ENCODE measurements at regions not wholly inside any gene's neighbourhood (a gene's known extent, or its start where the extent isn't known, plus 50 kb on each side); places are given as distances from the start of the nearest gene placed in this dataset.

DNA sequence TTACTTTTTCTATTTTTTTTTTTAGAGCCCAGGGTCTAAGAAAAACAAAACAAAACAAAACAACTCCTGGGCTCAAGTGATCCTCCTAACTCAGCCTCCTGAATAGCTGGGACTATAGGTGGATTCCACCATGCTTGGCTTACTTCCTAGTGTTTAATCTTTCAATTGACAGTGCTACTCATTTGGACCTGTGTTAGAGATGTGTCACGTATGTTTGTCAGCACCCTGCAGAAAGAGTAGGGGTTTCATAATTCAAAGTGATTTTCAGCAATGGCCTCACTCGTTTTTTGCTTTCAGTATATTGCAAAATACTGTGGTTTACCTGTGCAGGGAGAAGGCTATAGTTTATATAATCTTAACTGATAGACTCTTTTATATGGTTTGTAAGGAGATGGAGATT is 71.6 kb upstream of the TEX13D start:
- no peak for TF ChIP-seq EGR1 (IDR thresholded peaks at IDR 0.05; ENCODE audit: low read depth)
- no peak for TF ChIP-seq EZH2 (IDR thresholded peaks at IDR 0.05)
- TF ChIP-seq TCF7L2 (IDR thresholded peaks at IDR 0.05; ENCODE audit: borderline replicate concordance, extremely low read depth, insufficient read depth, insufficient read length) = no peak
- TF ChIP-seq, protein P1, sequence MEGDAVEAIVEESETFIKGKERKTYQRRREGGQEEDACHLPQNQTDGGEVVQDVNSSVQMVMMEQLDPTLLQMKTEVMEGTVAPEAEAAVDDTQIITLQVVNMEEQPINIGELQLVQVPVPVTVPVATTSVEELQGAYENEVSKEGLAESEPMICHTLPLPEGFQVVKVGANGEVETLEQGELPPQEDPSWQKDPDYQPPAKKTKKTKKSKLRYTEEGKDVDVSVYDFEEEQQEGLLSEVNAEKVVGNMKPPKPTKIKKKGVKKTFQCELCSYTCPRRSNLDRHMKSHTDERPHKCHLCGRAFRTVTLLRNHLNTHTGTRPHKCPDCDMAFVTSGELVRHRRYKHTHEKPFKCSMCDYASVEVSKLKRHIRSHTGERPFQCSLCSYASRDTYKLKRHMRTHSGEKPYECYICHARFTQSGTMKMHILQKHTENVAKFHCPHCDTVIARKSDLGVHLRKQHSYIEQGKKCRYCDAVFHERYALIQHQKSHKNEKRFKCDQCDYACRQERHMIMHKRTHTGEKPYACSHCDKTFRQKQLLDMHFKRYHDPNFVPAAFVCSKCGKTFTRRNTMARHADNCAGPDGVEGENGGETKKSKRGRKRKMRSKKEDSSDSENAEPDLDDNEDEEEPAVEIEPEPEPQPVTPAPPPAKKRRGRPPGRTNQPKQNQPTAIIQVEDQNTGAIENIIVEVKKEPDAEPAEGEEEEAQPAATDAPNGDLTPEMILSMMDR (IDR thresholded peaks at IDR 0.05 in 2 of 3, conservative IDR thresholded peaks at IDR 0.05 in 1 of 3; ENCODE audit: borderline replicate concordance in 1 of 3, insufficient read depth in 1 of 3, low read depth in 2 of 3, low read length in 2 of 3) = no peak
- no peak for TF ChIP-seq POLR2AphosphoS5 (IDR thresholded peaks at IDR 0.05; ENCODE audit: low read depth, low read length)
- TF ChIP-seq JUND (IDR thresholded peaks at IDR 0.05) = no peak
- TF ChIP-seq POLR2A (IDR thresholded peaks at IDR 0.05; ENCODE audit: borderline replicate concordance, extremely low read depth, insufficient read depth, insufficient read length) = no peak
